ENCODE measurements at regions not wholly inside any gene's neighbourhood (a gene's known extent, or its start where the extent isn't known, plus 50 kb on each side); places are given as distances from the start of the nearest gene placed in this dataset.

DNA sequence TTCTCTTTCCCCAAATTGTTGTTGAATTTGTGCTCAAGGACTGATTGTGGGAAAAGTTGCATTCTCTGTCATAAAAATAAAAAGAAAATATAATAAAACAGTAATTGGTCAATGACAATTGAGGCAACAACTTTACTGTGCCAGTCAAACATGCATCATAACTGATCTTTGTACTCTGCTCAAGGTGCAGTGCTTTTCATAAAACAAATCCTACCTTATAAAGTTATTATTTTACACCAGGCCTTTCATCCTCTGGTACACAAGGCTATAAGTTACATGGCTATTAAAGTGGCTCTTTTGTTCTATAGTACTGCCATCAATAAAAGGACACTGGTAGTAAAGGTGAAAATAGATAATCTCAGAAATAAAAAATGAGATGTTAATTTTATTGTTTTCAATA, 761.9 kb downstream of the SATB2 start:
- intact Hi-C loops (cut with DNase I; ENCODE audit: low total_unique reads): no loop called here
- no peak overlapping the region for H3K4me3 ChIP-seq (ENCODE audit: low read depth, poor library complexity, severe bottlenecking)
- DNase-seq (ENCODE audit: low spot score in 2 of 2): no peak
- TF ChIP-seq, protein P1, sequence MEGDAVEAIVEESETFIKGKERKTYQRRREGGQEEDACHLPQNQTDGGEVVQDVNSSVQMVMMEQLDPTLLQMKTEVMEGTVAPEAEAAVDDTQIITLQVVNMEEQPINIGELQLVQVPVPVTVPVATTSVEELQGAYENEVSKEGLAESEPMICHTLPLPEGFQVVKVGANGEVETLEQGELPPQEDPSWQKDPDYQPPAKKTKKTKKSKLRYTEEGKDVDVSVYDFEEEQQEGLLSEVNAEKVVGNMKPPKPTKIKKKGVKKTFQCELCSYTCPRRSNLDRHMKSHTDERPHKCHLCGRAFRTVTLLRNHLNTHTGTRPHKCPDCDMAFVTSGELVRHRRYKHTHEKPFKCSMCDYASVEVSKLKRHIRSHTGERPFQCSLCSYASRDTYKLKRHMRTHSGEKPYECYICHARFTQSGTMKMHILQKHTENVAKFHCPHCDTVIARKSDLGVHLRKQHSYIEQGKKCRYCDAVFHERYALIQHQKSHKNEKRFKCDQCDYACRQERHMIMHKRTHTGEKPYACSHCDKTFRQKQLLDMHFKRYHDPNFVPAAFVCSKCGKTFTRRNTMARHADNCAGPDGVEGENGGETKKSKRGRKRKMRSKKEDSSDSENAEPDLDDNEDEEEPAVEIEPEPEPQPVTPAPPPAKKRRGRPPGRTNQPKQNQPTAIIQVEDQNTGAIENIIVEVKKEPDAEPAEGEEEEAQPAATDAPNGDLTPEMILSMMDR (IDR thresholded peaks at IDR 0.05): no peak
- TF ChIP-seq POLR2A (IDR thresholded peaks at IDR 0.05): no peak

DNA sequence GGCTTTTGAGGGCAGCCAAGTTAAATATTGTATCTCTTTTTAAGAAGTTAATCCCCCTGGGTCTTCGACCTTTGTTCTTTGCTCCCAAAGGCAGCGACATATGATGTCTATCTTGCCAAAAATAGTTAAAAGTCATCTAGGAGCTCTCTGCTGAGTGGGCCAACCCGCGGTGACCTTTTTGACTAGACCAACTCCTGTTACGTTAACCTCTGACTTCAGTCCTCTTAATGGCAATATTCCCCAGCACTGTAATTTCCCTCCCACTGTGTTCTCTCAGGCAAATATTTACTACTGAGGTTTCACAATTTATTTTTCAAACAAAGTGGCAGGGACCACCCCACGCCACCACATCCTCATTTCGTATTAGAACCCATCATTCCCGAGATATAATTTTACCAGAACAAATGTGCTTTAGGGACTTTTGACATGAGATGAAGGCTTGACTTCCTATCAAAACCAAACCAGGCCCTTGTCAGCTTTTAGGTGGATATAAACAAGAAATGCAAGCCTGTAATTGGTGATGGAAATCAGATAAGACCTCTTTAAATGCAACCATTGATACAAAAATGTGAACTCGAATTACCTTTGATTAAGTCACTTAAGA, 764.7 kb downstream of the SATB2 start:
- 54 to 63% methylated on average over 9 of the region's 9 CpGs for WGBS, 2 donors
- no peak overlapping the region for H3K4me3 ChIP-seq (ENCODE audit: low read depth, poor library complexity, severe bottlenecking)
- TF ChIP-seq POLR2A (IDR thresholded peaks at IDR 0.05): no peak
- no peak for DNase-seq (ENCODE audit: low spot score in 2 of 2)
- intact Hi-C loops (cut with DNase I; ENCODE audit: low total_unique reads): no loop called here

DNA sequence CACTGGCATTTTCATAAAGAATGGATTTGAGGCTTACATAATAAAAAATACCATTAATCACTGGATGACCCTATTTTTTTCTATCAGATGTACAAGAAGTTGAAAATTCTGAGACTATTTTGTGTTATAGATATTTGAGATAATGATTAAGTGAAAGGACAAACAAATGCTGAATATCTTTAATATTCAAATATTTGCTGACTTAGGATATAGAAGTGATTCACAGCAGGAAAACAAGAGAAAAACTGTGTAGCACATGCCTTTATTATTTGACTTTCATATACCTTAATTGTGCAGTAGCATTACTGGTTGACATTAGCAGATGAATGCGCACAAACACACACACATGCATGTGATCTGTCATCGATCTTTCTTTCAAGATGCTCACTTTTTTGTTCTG, 766.5 kb downstream of the SATB2 start:
- TF ChIP-seq, protein P1 (IDR thresholded peaks at IDR 0.05): no peak
- TF ChIP-seq POLR2A (IDR thresholded peaks at IDR 0.05): no peak
- no peak for DNase-seq (ENCODE audit: low spot score in 2 of 2)
- 93 to 96% methylated on average over 2 of the region's 2 CpGs for WGBS, 2 donors
- intact Hi-C loops (cut with DNase I; ENCODE audit: low total_unique reads): no loop called here
- no peak overlapping the region for H3K4me3 ChIP-seq (ENCODE audit: low read depth, poor library complexity, severe bottlenecking)

DNA sequence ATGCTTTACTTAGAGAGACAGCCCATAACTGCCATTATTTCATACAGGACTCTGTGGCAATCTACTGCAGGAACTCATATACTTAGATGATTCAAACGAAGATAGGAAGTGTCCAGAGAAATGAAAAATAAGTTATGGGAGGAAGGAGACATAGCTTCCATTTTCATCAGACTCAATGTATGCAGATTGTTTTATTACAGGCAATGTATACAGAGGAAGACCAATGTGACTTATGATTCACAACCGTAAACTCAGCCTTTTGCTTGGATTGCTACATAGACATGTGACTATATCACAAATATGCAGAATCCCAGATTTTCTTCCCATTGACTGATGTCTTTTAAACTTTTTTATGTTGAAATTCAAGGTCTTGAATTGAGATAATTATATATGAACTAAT, 793.4 kb downstream of the SATB2 start:
- 81 to 82% methylated on average over 2 of the region's 2 CpGs for WGBS, 2 donors
- no peak for TF ChIP-seq POLR2A (IDR thresholded peaks at IDR 0.05)

DNA sequence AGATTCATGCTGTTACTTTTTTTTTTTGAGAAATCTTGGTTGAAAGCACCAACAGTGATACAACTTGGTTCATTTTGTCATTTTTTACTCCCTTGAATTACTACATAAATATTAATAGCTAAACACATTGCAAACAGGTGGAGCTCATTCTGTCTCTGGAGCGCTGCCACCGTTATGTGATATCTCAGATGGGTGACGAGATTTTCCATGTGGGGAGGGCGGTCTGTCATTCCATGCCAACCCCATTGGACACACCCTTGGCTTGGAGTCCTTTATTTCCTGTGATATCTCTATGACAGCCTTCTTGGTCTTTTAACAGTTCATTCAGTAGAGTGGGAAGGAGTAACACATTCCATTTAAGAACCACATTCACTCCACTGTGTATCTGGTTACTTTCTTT, 794.8 kb downstream of the SATB2 start:
- no peak for DNase-seq (ENCODE audit: low spot score in 2 of 2)
- TF ChIP-seq POLR2A (IDR thresholded peaks at IDR 0.05): no peak
- TF ChIP-seq, protein P1 (IDR thresholded peaks at IDR 0.05): no peak
- H3K4me3 ChIP-seq (ENCODE audit: low read depth, poor library complexity, severe bottlenecking): no peak overlapping the region
- intact Hi-C loops (cut with DNase I; ENCODE audit: low total_unique reads): no loop called here
- WGBS, 2 donors: 23 to 49% methylated on average over 4 of the region's 4 CpGs

More for the DNA sequence above, 793.4 kb downstream of the SATB2 start:
- DNase-seq (ENCODE audit: low spot score in 2 of 2): no peak
- intact Hi-C loops (cut with DNase I; ENCODE audit: low total_unique reads): no loop called here
- H3K4me3 ChIP-seq (ENCODE audit: low read depth, poor library complexity, severe bottlenecking): no peak overlapping the region

DNA sequence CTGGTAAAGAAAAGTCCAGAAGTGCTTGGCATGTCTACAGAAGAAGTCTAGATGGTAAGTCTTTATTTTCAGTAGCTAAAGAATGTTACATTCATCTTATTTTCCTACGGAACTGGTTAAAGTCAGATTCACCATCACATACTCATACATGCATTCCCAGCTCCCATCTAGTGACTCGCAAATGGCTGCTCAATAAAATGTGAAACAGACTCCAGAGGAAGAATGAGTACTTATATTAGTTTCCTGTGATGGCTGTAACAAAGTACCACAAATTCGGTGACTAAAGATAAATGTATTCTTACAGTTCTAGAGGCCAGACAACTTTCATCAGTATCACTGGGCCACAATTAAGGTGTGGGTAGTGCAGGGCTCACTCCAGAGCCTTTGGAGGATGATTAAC, 797.2 kb downstream of the SATB2 start:
- H3K4me3 ChIP-seq (ENCODE audit: low read depth, poor library complexity, severe bottlenecking): no peak overlapping the region

More for the DNA sequence above, 797.2 kb downstream of the SATB2 start:
- 89 to 90% methylated on average over 3 of the region's 3 CpGs for WGBS, 2 donors
- intact Hi-C loops (cut with DNase I; ENCODE audit: low total_unique reads): no loop called here
- DNase-seq (ENCODE audit: low spot score in 2 of 2): no peak
- TF ChIP-seq, protein P1 (IDR thresholded peaks at IDR 0.05): no peak
- TF ChIP-seq POLR2A (IDR thresholded peaks at IDR 0.05): no peak
